ENCODE measurements at regions not wholly inside any gene's neighbourhood (a gene's known extent, or its start where the extent isn't known, plus 50 kb on each side); places are given as distances from the start of the nearest gene placed in this dataset.
"Not testable (repeated sequence)": the region's sequence is repeated elsewhere in the genome, so short reads cannot be mapped to it uniquely, and the experiment has no call there.

DNA sequence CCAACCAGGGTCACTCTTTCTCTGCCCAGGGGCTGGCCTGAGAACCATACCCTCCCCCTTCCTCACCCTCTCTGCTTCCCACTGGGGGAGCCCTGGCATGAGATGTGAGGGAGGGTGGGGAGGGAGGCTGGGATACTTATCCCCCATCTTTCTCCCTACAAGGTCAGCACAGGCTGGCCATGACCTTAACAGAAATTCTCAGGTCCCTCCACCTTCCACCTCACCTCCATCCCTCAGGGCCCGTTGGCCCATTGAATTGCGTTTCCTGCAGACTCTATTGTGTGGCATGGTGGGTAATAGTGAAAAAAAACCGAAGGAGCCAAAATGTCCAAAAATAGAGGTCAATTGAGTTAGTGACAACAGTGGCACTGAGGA lies 159.5 kb downstream of the OR4M2 start:
- no peaks in the 10 kb centered on the region for H3K27me3 ChIP-seq
- intact Hi-C loops (cut with DNase I; ENCODE audit: low total_unique reads) = no loop called here
- no peaks in the 10 kb centered on the region for H3K4me1 ChIP-seq
- H3K27ac ChIP-seq = no peak overlapping the region
- no peaks in the 10 kb centered on the region for H3K36me3 ChIP-seq
- H3K4me3 ChIP-seq = no peak overlapping the region
- DNase-seq = no peak
- H3K9me3 ChIP-seq = peaks cover 0 to under 1% (median 0%) of the 10 kb centered on the region in 3 donors
- TF ChIP-seq, protein P1, sequence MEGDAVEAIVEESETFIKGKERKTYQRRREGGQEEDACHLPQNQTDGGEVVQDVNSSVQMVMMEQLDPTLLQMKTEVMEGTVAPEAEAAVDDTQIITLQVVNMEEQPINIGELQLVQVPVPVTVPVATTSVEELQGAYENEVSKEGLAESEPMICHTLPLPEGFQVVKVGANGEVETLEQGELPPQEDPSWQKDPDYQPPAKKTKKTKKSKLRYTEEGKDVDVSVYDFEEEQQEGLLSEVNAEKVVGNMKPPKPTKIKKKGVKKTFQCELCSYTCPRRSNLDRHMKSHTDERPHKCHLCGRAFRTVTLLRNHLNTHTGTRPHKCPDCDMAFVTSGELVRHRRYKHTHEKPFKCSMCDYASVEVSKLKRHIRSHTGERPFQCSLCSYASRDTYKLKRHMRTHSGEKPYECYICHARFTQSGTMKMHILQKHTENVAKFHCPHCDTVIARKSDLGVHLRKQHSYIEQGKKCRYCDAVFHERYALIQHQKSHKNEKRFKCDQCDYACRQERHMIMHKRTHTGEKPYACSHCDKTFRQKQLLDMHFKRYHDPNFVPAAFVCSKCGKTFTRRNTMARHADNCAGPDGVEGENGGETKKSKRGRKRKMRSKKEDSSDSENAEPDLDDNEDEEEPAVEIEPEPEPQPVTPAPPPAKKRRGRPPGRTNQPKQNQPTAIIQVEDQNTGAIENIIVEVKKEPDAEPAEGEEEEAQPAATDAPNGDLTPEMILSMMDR (IDR thresholded peaks at IDR 0.05) = no peak

DNA sequence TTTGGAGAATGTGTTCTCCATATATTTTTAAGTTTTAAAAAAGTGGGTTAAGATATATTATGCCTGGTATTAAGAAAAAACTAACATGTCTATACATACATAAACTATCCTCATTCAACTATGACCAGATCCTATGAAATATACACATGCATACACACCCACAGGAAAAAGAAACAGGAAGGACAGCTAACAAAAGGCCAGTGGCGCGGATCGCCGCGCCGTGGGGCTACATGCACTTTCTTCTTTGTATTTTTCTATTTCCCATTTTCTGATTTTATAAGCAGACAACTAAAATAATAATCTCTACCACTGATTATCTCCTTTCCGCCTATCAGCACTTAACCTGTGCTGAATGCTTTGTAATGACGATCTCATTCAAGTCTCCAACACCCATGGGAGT lies 160.1 kb downstream of the OR4M2 start:
- Histone ChIP-seq H3K9me3 (no peaks in the 10 kb centered on the region), H3K4me1 (no peaks in the 10 kb centered on the region), H3K36me3 (no peaks in the 10 kb centered on the region), H3K4me3 (no peak overlapping the region), H3K27ac (no peak overlapping the region), H3K27me3 (no peaks in the 10 kb centered on the region)
- no peak for DNase-seq
- TF ChIP-seq, protein P1 (IDR thresholded peaks at IDR 0.05) = no peak
- intact Hi-C loops (cut with DNase I; ENCODE audit: low total_unique reads) = no loop called here

DNA sequence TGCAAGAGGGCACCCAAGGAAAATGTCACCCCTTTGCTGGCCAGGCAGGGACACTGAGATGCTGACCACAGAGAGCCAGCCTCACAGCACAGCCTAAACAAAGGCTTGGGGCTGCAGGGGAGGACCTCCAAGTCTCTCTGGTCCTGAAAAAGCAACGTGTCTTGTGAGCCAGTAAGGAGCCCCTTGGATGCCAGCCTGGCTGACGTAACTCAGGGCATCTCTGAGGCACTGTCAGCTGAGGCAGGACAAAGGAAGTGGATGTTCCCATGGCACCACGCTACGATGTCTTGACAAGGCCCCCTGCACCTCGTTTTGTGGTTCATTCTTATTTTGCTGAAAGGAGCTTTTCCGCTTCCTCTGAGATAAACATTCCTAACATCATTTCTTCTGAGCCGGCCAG lies 160.7 kb downstream of the OR4M2 start:
- no peaks in the 10 kb centered on the region for H3K36me3 ChIP-seq
- intact Hi-C loops (cut with DNase I; ENCODE audit: low total_unique reads) = no loop called here
- H3K27me3 ChIP-seq = no peaks in the 10 kb centered on the region
- H3K4me1 ChIP-seq = no peaks in the 10 kb centered on the region
- no peak overlapping the region for H3K27ac ChIP-seq
- H3K4me3 ChIP-seq = no peak overlapping the region
- TF ChIP-seq, protein P1 (IDR thresholded peaks at IDR 0.05) = no peak
- DNase-seq = no peak
- H3K9me3 ChIP-seq = no peaks in the 10 kb centered on the region

DNA sequence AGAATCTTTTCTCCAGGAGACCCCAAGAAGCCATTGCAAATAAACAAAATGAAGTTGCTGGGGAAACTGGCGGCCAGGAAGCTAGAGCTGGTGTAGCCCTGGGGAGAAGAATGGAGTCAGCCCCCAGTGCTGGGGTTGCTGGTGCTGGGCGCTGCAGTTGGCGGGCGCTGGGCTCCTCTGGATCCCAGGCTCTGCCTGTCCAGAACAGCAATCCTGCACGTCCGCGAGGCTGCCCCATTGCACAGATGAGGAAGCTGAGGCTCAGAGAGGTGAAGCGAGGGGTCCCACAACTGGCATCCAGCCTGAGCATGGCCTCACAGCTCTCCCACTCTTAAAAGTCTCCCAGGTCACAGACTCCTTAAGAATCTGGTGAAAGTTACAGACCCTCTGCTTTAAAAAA lies 161.1 kb downstream of the OR4M2 start:
- H3K4me3 ChIP-seq = no peak overlapping the region
- no peaks in the 10 kb centered on the region for H3K9me3 ChIP-seq
- H3K4me1 ChIP-seq = no peaks in the 10 kb centered on the region
- H3K27ac ChIP-seq = no peak overlapping the region
- intact Hi-C loops (cut with DNase I; ENCODE audit: low total_unique reads) = no loop called here
- H3K27me3 ChIP-seq = no peaks in the 10 kb centered on the region
- DNase-seq = no peak
- no peaks in the 10 kb centered on the region for H3K36me3 ChIP-seq
- TF ChIP-seq, protein P1 (IDR thresholded peaks at IDR 0.05) = no peak

DNA sequence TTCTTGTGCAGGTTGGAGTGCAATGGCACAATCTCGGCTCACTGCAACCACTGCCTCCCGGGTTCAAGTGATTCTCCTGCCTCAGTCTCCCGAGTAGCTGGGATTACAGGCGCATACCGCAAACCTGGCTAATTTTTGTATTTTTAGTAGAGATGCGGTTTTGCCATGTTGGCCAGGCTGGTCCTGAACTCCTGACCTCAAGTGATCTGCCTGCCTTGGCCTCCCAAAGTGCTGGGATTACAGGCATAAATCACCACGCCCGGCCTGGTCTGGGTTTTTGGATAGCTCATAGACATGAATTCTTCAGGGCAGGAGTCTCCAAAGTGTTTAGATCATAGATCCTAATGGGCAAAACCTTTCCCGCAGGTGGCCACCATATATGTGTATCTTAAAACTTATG lies 162.0 kb downstream of the OR4M2 start:
- H3K4me1 ChIP-seq; intact Hi-C loops (cut with DNase I; ENCODE audit: low total_unique reads); H3K4me3 ChIP-seq; H3K9me3 ChIP-seq; H3K27me3 ChIP-seq; DNase-seq; H3K36me3 ChIP-seq; H3K27ac ChIP-seq: not testable (repeated sequence)

DNA sequence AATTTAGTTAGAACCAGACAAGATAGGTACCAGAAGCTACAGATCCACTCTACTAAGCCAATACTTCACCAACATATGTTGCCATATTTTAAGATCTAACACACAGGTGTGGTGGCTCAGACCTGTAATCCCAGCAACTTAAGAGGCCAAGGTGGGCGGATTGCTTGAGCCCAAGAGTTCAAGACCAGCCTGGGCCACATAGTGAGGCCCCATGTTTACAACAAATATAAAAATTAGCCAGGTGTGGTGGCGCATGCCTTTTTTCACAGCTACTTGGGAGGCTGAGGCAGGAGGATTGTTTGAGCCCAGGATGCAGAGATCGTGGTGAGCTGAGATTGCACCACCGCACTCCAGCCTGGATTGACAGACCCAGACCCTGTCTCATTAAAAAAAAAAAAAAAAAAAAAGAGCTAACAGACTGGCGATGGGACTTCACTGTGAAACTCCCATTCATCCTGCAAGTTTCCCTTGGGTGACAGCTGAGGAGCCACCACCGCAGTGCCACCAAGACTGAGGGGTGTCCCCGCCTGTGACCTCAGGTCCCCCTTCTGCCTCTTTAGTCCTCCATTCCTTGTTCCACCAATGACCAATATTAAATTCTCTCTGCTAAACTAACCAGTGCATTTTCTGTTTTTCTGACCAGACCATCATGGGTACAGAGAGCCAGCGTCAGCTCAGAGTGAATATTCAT lies 163.3 kb downstream of the OR4M2 start:
- H3K4me1 ChIP-seq = no peaks in the 10 kb centered on the region
- intact Hi-C loops (cut with DNase I; ENCODE audit: low total_unique reads) = no loop called here
- H3K27me3 ChIP-seq = no peaks in the 10 kb centered on the region
- DNase-seq = no peak
- peaks cover 0 to 6% (median 0%) of the 10 kb centered on the region in 3 donors for H3K9me3 ChIP-seq
- H3K27ac ChIP-seq = no peak overlapping the region
- H3K4me3 ChIP-seq = no peak overlapping the region
- no peaks in the 10 kb centered on the region for H3K36me3 ChIP-seq
- TF ChIP-seq, protein P1 (IDR thresholded peaks at IDR 0.05) = no peak

DNA sequence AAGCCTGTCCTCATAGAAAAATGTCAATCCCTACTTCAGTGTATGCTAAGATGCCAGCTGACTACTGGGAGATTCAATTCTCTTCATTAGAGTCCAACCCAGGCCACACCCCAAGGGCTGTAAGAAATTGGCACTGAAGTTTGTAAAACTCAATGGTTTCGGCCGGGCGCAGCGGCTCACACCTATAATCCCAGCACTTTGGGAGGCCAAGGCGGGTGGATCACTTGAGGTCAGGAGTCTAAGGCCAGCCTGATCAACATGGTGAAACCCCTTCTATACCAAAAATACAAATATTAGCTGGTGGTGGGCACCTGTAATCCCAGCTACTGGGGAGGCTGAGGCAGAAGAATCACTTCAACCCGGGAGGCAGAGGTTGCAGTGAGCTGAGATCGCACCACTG lies 169.2 kb downstream of the OR4M2 start:
- intact Hi-C loops (cut with DNase I; ENCODE audit: low total_unique reads); H3K27me3 ChIP-seq: not testable (repeated sequence)

DNA sequence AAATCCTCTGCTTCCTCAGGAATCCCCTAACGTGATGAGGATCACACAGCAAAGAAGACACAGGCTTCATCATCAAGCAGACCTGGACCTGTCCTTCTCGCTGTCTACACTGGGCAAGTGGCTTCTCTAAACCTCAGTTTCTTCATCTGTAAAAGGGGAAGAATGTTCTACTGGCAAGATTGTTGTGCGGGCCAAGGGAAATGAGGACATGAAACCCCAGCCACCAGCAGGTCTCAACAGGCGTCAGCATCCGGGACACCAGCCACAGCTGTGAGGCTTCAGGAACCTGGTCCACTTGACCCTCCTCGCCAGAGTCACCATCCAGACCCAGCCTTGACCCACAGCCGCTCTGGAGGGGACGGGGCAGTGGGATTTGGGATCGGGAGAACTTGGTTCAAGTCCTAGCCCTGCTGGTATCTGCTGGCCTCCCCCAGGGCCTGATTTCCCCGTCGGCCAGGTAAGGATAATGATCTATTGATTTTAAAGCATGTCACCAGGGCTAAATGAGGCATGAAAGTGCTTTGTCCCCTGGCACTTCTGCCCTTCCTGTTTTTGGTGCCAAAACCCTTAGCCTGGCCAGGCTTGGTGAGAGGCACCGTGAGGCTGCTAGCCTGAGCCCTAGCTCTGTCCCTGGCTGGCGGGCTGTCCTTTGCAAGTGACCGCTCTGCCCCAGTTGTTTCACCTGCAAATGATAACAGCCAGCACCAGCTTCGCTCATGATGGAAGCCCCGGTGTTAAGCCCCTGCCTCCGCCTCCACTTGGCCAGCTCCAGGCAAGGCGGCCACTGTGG lies 170.4 kb downstream of the OR4M2 start:
- H3K9me3 ChIP-seq = peaks cover 0 to 16% (median 0%) of the 10 kb centered on the region in 3 donors
- H3K36me3 ChIP-seq; H3K27ac ChIP-seq; H3K27me3 ChIP-seq; DNase-seq; H3K4me1 ChIP-seq; intact Hi-C loops (cut with DNase I; ENCODE audit: low total_unique reads); H3K4me3 ChIP-seq: not testable (repeated sequence)

More for the DNA sequence above, 169.2 kb downstream of the OR4M2 start:
- H3K27ac ChIP-seq, H3K4me3 ChIP-seq, H3K4me1 ChIP-seq, DNase-seq, H3K36me3 ChIP-seq: not testable (repeated sequence)
- H3K9me3 ChIP-seq = peaks cover 0 to 16% (median 0%) of the 10 kb centered on the region in 3 donors
